GM12878 (cell line): ENCODE measurements at regions not wholly inside any gene's neighbourhood (a gene's known extent, or its start where the extent isn't known, plus 50 kb on each side); places are given as distances from the start of the nearest gene placed in this dataset.

Experiments
- ATAC-seq: fragments of 200-7000 bp; cut with Tn5 transposase; 3 replicates; pipeline ENCODE4 v1.9.1; 2020; ENCODE audit warnings: mild to moderate bottlenecking, moderate library complexity
- BruUV-seq: library from RNA; stranded (reverse); fragments of 400-500 nt; replicated peaks from 2 replicates; lab custom pipeline; 2021; lab: Mats Ljungman, UMichigan
- CTCF ChIA-PET: fragments of 300-600 bp; sonication (Branson Sonifier 250); formaldehyde crosslinking; extraction: SDS; loops from one replicate; lab custom pipeline; 2021; ENCODE audit warnings: inconsistent platforms; lab: Yijun Ruan, JAX
- POLR2A ChIA-PET: fragments of 350-600 bp; formaldehyde crosslinking; extraction: SDS; loops from one replicate; lab custom pipeline; 2021; ENCODE audit warnings: inconsistent platforms; lab: Charles Lee
- RAD21 ChIA-PET: fragments of 300-600 bp; sonication (Branson Sonifier 250); formaldehyde crosslinking; loops from one replicate; lab custom pipeline; 2023; ENCODE audit warnings: antibody characterized with exemption; ENCODE audit not compliant: unreplicated experiment; lab: Charles Lee
- SMC1A ChIA-PET: fragments of 300-600 bp; sonication (Branson Sonifier 250); formaldehyde crosslinking; loops from one replicate; lab custom pipeline; 2023; ENCODE audit not compliant: unreplicated experiment, uncharacterized antibody; lab: Charles Lee
- DNase-seq: peaks from one replicate; pipeline ENCODE4 v3.0.0-alpha.2; 2011; ENCODE audit warnings: low read depth, low spot score
- FAIRE-seq: peaks from 3 replicates; lab custom pipeline; 2011; peaks lifted over from hg19 to GRCh38; lab: Jason Lieb, UNC
- H2AFZ ChIP-seq: 2 replicates; pipeline ENCODE4 v1.6.0; 2011; ENCODE audit warnings: low read depth, low read length, control low read depth; ENCODE audit not compliant: control insufficient read depth
- H3K27ac ChIP-seq: 2 replicates; pipeline ENCODE4 v1.5.1; 2011; ENCODE audit warnings: control low read depth; ENCODE audit not compliant: control insufficient read depth, insufficient read depth
- H3K27me3 ChIP-seq, 2 experiments: replicated peaks in 1 of 2; 2 replicates each; pipeline versions ENCODE4 v1.6.0 to v1.6.1; 2011; ENCODE audit warnings: low read length in 1 of 2; ENCODE audit not compliant: control insufficient read depth in 2 of 2, insufficient read depth in 2 of 2
- H3K36me3 ChIP-seq, 2 experiments: 2 replicates each; pipeline ENCODE4 v1.5.1; 2011; ENCODE audit warnings: low read length in 1 of 2; ENCODE audit not compliant: control insufficient read depth in 2 of 2, insufficient read depth in 2 of 2
- H3K4me1 ChIP-seq: 2 replicates; pipeline ENCODE4 v1.6.1; 2011; ENCODE audit warnings: mild to moderate bottlenecking, low read length, moderate library complexity, mixed read lengths; ENCODE audit not compliant: control insufficient read depth, insufficient read depth
- H3K4me2 ChIP-seq: 2 replicates; pipeline ENCODE4 v1.6.0; 2011; ENCODE audit warnings: control low read depth; ENCODE audit not compliant: control insufficient read depth, insufficient read depth
- H3K4me3 ChIP-seq: fragments of 200-600 bp; sonication (generic); 2 replicates; pipeline ENCODE4 v1.5.1; 2016
- H3K79me2 ChIP-seq: 2 replicates; pipeline ENCODE4 v1.6.0; 2011; ENCODE audit warnings: low read length; ENCODE audit not compliant: control insufficient read depth, insufficient read depth
- H3K9ac ChIP-seq: 2 replicates; pipeline ENCODE4 v1.8.0; 2011; ENCODE audit warnings: low read length, control low read depth, mixed read lengths; ENCODE audit not compliant: control insufficient read depth, insufficient read depth
- H3K9me3 ChIP-seq: replicated peaks from 3 replicates; pipeline ENCODE4 v1.5.1; 2011; ENCODE audit warnings: mild to moderate bottlenecking, low read length; ENCODE audit not compliant: control insufficient read depth, insufficient read depth
- H4K20me1 ChIP-seq: 2 replicates; pipeline ENCODE4 v1.6.0; 2011; ENCODE audit not compliant: control insufficient read depth, insufficient read depth
- CHD1 ChIP-seq: IDR thresholded peaks from 2 replicates; pipeline ENCODE4 v1.6.1; 2012; ENCODE audit warnings: low read depth, low read length, improper control_type of control experiment
- HDAC2 ChIP-seq: fragments of 200-600 bp; sonication (generic); IDR thresholded peaks from 2 replicates; pipeline ENCODE4 v1.6.1; 2017
- MTA3 ChIP-seq: IDR thresholded peaks from 2 replicates; pipeline ENCODE4 v1.6.1; 2012; ENCODE audit warnings: low read length, inconsistent platforms, borderline replicate concordance
- MYB ChIP-seq: fragments of 150-350 bp; IDR thresholded peaks from 2 replicates; pipeline ENCODE4 v1.6.1; 2014; ENCODE audit warnings: mild to moderate bottlenecking, low read depth, low read length, borderline replicate concordance
- NFIC ChIP-seq: IDR thresholded peaks from 2 replicates; pipeline ENCODE4 v1.6.1; 2012; ENCODE audit warnings: low read depth, mild to moderate bottlenecking, inconsistent platforms, low read length, moderate library complexity
- POLR2AphosphoS2 ChIP-seq: IDR thresholded peaks from 2 replicates; pipeline ENCODE4 v1.6.1; 2011; ENCODE audit warnings: low read depth, mild to moderate bottlenecking, low read length, improper control_type of control experiment, moderate library complexity
- SREBF2 ChIP-seq: IDR thresholded peaks from 2 replicates; pipeline ENCODE4 v1.6.1; 2012; ENCODE audit warnings: mild to moderate bottlenecking, low read length
- TAF1 ChIP-seq: IDR thresholded peaks from 2 replicates; pipeline ENCODE4 v1.6.1; 2011; ENCODE audit warnings: mild to moderate bottlenecking, low read depth, low read length, borderline replicate concordance
- WGBS: methylation state at CpG from one replicate; pipeline ENCODE4 v1.1.6; 2016; ENCODE audit warnings: low lambda C conversion rate; ENCODE audit not compliant: insufficient replicate concordance, insufficient coverage; ENCODE audit errors: missing lambda C conversion rate; 5-methylcytosine and 5-hydroxymethylcytosine counted together
- in situ Hi-C: fragments of 300-500 bp; cut with MboI; formaldehyde crosslinking; loops from 9 replicates; pipeline ENCODE4 v1.14.3; 2018; ENCODE audit warnings: mixed read lengths
- intact Hi-C: fragments of 100-400 bp; cut with micrococcal nuclease; formaldehyde crosslinking; loops from one replicate; pipeline ENCODE4 v1.14.2; 2022; ENCODE audit not compliant: unreplicated experiment
- TF ChIP-seq, protein P1 (sequence below): fragments of 450-650 bp; IDR thresholded peaks from 2 replicates; pipeline ENCODE4 v1.6.1; 2017; ENCODE audit warnings: mild to moderate bottlenecking

DNA sequence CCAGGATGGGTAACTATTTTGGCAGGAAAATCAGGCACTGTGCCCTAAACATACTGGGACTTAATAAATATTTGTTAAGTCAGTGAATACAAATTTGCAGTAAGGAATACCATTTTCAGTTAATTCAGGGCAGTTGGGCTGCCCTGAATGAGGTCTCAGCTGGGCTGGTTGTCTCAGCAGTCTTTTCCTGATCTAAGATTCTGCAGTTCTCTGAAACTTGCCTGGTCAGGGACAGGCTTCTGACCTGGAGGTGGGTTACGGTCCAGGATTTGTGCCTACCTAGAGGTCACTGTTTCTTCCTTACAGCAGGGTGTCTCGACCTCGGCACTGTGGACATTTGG is 160.6 kb downstream of the KTN1 start:
- ATAC-seq (no peak), FAIRE-seq (no peak), DNase-seq (no peak)
- SMC1A ChIA-PET = no interaction called here
- H3K9ac ChIP-seq = no peak overlapping the region
- 27% methylated on average over 3 of the region's 3 CpGs for WGBS
- H3K27me3 ChIP-seq = no peaks in the 10 kb centered on the region
- POLR2A ChIA-PET = no interaction called here
- no peaks in the 10 kb centered on the region for H3K4me1 ChIP-seq
- no peaks in the 10 kb centered on the region for H3K36me3 ChIP-seq
- H3K79me2 ChIP-seq = no peaks in the 10 kb centered on the region
- H3K4me2 ChIP-seq = no peak overlapping the region
- no TSS peak for BruUV-seq
- H3K4me3 ChIP-seq = no peak overlapping the region
- peaks cover 3% of the 10 kb centered on the region; the same call in 1 of the 3 replicates for H3K9me3 ChIP-seq
- intact Hi-C loops = no loop called here
- H3K27ac ChIP-seq = no peak overlapping the region
- TF ChIP-seq POLR2AphosphoS2 = no peak
- TF ChIP-seq, protein P1, sequence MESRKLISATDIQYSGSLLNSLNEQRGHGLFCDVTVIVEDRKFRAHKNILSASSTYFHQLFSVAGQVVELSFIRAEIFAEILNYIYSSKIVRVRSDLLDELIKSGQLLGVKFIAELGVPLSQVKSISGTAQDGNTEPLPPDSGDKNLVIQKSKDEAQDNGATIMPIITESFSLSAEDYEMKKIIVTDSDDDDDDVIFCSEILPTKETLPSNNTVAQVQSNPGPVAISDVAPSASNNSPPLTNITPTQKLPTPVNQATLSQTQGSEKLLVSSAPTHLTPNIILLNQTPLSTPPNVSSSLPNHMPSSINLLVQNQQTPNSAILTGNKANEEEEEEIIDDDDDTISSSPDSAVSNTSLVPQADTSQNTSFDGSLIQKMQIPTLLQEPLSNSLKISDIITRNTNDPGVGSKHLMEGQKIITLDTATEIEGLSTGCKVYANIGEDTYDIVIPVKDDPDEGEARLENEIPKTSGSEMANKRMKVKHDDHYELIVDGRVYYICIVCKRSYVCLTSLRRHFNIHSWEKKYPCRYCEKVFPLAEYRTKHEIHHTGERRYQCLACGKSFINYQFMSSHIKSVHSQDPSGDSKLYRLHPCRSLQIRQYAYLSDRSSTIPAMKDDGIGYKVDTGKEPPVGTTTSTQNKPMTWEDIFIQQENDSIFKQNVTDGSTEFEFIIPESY = no peak
- no peak for TF ChIP-seq MTA3
- TF ChIP-seq SREBF2 = no peak
- no peak for TF ChIP-seq CHD1
- no peak for TF ChIP-seq HDAC2
- no peak for TF ChIP-seq TAF1
- TF ChIP-seq NFIC = no peak
- TF ChIP-seq MYB = no peak
- in situ Hi-C loops = no loop called here
- no peaks in the 10 kb centered on the region for H4K20me1 ChIP-seq
- H2AFZ ChIP-seq = no peak overlapping the region
- RAD21 ChIA-PET = no interaction called here
- CTCF ChIA-PET = no interaction called here
